Ectodermal cell (in vitro differentiated cells): ENCODE measurements at regions not wholly inside any gene's neighbourhood (a gene's known extent, or its start where the extent isn't known, plus 50 kb on each side); places are given as distances from the start of the nearest gene placed in this dataset.
"Not testable (repeated sequence)": the region's sequence is repeated elsewhere in the genome, so short reads cannot be mapped to it uniquely, and the experiment has no call there.

ENCODE experiments used
- H3K27ac ChIP-seq: 2 replicates; pipeline ENCODE4 v1.7.0; 2013; ENCODE audit warnings: mild to moderate bottlenecking, low read depth, low read length; ENCODE audit not compliant: insufficient read depth, poor library complexity, severe bottlenecking
- H3K27me3 ChIP-seq: 2 replicates; pipeline ENCODE4 v1.7.0; 2013; ENCODE audit warnings: mild to moderate bottlenecking, low read length; ENCODE audit not compliant: insufficient read depth, control insufficient read depth, poor library complexity, severe bottlenecking
- H3K36me3 ChIP-seq: one replicate; pipeline ENCODE4 v1.7.0; 2013; ENCODE audit warnings: low read length; ENCODE audit not compliant: control insufficient read depth, insufficient read depth
- H3K4me1 ChIP-seq: one replicate; pipeline ENCODE4 v1.7.0; 2013; ENCODE audit warnings: low read length; ENCODE audit not compliant: control insufficient read depth, insufficient read depth
- H3K4me3 ChIP-seq: 2 replicates; pipeline ENCODE4 v1.7.0; 2013; ENCODE audit warnings: low read depth, low read length, control low read depth; ENCODE audit not compliant: insufficient read depth
- H3K9me3 ChIP-seq: 2 replicates; pipeline ENCODE4 v1.7.0; 2013; ENCODE audit warnings: mild to moderate bottlenecking, low read length, moderate library complexity; ENCODE audit not compliant: control insufficient read depth
- WGBS, 2 experiments: methylation state at CpG; one replicate each; pipeline ENCODE4 v1.1.7; 2013; ENCODE audit warnings: missing lambda C conversion rate in 2 of 2; 5-methylcytosine and 5-hydroxymethylcytosine counted together

- no peaks in the 10 kb centered on the region for H3K36me3 ChIP-seq
- 94% methylated on average over 5 of the region's 5 CpGs for WGBS, 2 experiments
- no peak overlapping the region for H3K4me3 ChIP-seq
- no peaks in the 10 kb centered on the region for H3K9me3 ChIP-seq
- H3K27me3 ChIP-seq = no peaks in the 10 kb centered on the region
- no peak overlapping the region for H3K27ac ChIP-seq
- no peaks in the 10 kb centered on the region for H3K4me1 ChIP-seq
These were observed 157.2 kb downstream of the RPLP1 start for GRCh38 chr15:69609776-69610175.

GRCh38 chr15:69610277-69610676 lies 157.7 kb downstream of the RPLP1 start:
- no peaks in the 10 kb centered on the region for H3K36me3 ChIP-seq
- no peaks in the 10 kb centered on the region for H3K9me3 ChIP-seq
- H3K27me3 ChIP-seq = no peaks in the 10 kb centered on the region
- H3K4me1 ChIP-seq = no peaks in the 10 kb centered on the region
- no peak overlapping the region for H3K27ac ChIP-seq
- H3K4me3 ChIP-seq = no peak overlapping the region

- Histone ChIP-seq H3K4me1 (no peaks in the 10 kb centered on the region), H3K4me3 (no peak overlapping the region), H3K27ac (no peak overlapping the region), H3K27me3 (no peaks in the 10 kb centered on the region), H3K36me3 (no peaks in the 10 kb centered on the region), H3K9me3 (no peaks in the 10 kb centered on the region)
- WGBS, 2 experiments = 94 to 96% methylated on average over 5 of the region's 5 CpGs
These were observed 158.2 kb downstream of the RPLP1 start for GRCh38 chr15:69610858-69611257.

GRCh38 chr15:69612112-69612511 lies 159.5 kb downstream of the RPLP1 start:
- WGBS, 2 experiments = 86 to 91% methylated on average over 2 of the region's 2 CpGs
- Histone ChIP-seq H3K27me3 (no peaks in the 10 kb centered on the region), H3K4me3 (no peak overlapping the region), H3K4me1 (no peaks in the 10 kb centered on the region), H3K27ac (no peak overlapping the region), H3K9me3 (no peaks in the 10 kb centered on the region), H3K36me3 (no peaks in the 10 kb centered on the region)

- Histone ChIP-seq H3K27ac (no peak overlapping the region), H3K4me3 (no peak overlapping the region), H3K4me1 (no peaks in the 10 kb centered on the region), H3K27me3 (no peaks in the 10 kb centered on the region), H3K36me3 (no peaks in the 10 kb centered on the region), H3K9me3 (no peaks in the 10 kb centered on the region)
- 89 to 90% methylated on average over 6 of the region's 6 CpGs for WGBS, 2 experiments
These were observed 160.6 kb downstream of the RPLP1 start for GRCh38 chr15:69613182-69613581.

- H3K36me3 ChIP-seq = no peaks in the 10 kb centered on the region
- H3K9me3 ChIP-seq = no peaks in the 10 kb centered on the region
- H3K4me3 ChIP-seq = no peak overlapping the region
- 92 to 98% methylated on average over 2 of the region's 2 CpGs for WGBS, 2 experiments
- H3K27me3 ChIP-seq = no peaks in the 10 kb centered on the region
- H3K4me1 ChIP-seq = no peaks in the 10 kb centered on the region
- no peak overlapping the region for H3K27ac ChIP-seq
These were observed 161.4 kb downstream of the RPLP1 start for GRCh38 chr15:69613988-69614387.

- Histone ChIP-seq H3K27ac (no peak overlapping the region), H3K9me3 (no peaks in the 10 kb centered on the region), H3K36me3 (no peaks in the 10 kb centered on the region), H3K4me3 (no peak overlapping the region), H3K4me1 (no peaks in the 10 kb centered on the region), H3K27me3 (no peaks in the 10 kb centered on the region)
- WGBS, 2 experiments = 92 to 94% methylated on average over 5 of the region's 5 CpGs
These were observed 163.1 kb downstream of the RPLP1 start for GRCh38 chr15:69615736-69616135.

- H3K9me3 ChIP-seq = no peaks in the 10 kb centered on the region
- no peaks in the 10 kb centered on the region for H3K36me3 ChIP-seq
- H3K27me3 ChIP-seq = no peaks in the 10 kb centered on the region
- no peak overlapping the region for H3K4me3 ChIP-seq
- H3K4me1 ChIP-seq = no peaks in the 10 kb centered on the region
- WGBS, 2 experiments = 91 to 96% methylated on average over 3 of the region's 3 CpGs
- no peak overlapping the region for H3K27ac ChIP-seq
These were observed 163.9 kb downstream of the RPLP1 start for GRCh38 chr15:69616558-69616957.

GRCh38 chr15:69617144-69617543 lies 164.5 kb downstream of the RPLP1 start:
- WGBS, 2 experiments = 100% methylated on average over 1 of the region's 4 CpGs
- not testable (repeated sequence) for H3K9me3 ChIP-seq, H3K4me1 ChIP-seq, H3K27ac ChIP-seq, H3K4me3 ChIP-seq, H3K36me3 ChIP-seq, H3K27me3 ChIP-seq

GRCh38 chr15:69623392-69624154 lies 171.0 kb downstream of the RPLP1 start:
- 87 to 88% methylated on average over 3 of the region's 3 CpGs for WGBS, 2 experiments
- H3K4me1 ChIP-seq = no peaks in the 10 kb centered on the region
- H3K9me3 ChIP-seq = no peaks in the 10 kb centered on the region
- no peak overlapping the region for H3K27ac ChIP-seq
- H3K27me3 ChIP-seq = no peaks in the 10 kb centered on the region
- H3K4me3 ChIP-seq = no peak overlapping the region
- no peaks in the 10 kb centered on the region for H3K36me3 ChIP-seq

GRCh38 chr15:69624155-69624520 lies 171.5 kb downstream of the RPLP1 start:
- WGBS, 2 experiments = 87 to 92% methylated on average over 2 of the region's 2 CpGs
- Histone ChIP-seq H3K4me1 (no peaks in the 10 kb centered on the region), H3K4me3 (no peak overlapping the region), H3K27me3 (no peaks in the 10 kb centered on the region), H3K27ac (no peak overlapping the region), H3K36me3 (no peaks in the 10 kb centered on the region), H3K9me3 (no peaks in the 10 kb centered on the region)
